ENCODE measurements at regions not wholly inside any gene's neighbourhood (a gene's known extent, or its start where the extent isn't known, plus 50 kb on each side); places are given as distances from the start of the nearest gene placed in this dataset.

DNA sequence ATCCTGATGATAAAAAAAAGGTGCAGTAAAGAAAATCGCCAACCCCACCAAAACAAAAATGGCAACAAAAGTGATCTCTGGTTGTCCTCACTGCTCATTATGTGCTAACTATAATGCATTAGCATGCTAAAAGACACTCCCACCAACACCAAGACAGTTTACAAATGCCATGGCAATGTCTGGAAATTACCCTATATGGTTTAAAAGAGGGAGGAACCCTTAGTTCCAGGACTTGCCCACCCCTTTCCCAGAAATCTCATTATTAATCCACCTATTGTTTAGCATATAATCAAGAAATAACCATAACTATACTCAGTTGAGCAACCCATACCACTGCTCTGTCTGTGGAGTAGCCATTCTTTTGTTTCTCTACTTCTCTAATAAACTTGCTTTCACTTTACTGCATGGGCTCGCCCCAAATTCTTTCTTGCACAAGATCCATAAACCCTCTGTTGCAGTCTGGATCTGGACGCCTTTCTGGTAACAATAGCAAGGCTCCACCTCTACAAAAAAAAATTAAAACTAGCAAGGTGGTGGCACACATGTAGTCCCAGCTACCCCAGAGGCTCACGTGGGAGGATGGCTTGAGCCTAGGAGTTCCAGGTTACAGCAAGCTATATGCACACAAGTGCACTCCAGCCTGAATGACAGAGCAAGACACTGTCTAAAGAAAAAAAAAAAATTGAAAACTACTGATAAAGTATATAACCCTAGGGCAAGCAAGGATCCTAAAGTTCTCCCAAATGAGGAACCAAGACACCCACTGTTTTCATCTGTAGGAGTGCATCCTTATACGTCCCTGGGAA is 278.8 kb upstream of the JARID2 start:
- no peak for DNase-seq

GRCh38 chr6:14968056-14968637 is 277.7 kb upstream of the JARID2 start:
- DNase-seq, result no peak

- no peak for DNase-seq
Observed at GRCh38 chr6:14969126-14969525, 276.7 kb upstream of the JARID2 start.

- DNase-seq, result no peak
Observed at GRCh38 chr6:14972379-14973067, 273.3 kb upstream of the JARID2 start.

GRCh38 chr6:14974372-14974771 is 271.5 kb upstream of the JARID2 start:
- DNase-seq, result no peak

DNA sequence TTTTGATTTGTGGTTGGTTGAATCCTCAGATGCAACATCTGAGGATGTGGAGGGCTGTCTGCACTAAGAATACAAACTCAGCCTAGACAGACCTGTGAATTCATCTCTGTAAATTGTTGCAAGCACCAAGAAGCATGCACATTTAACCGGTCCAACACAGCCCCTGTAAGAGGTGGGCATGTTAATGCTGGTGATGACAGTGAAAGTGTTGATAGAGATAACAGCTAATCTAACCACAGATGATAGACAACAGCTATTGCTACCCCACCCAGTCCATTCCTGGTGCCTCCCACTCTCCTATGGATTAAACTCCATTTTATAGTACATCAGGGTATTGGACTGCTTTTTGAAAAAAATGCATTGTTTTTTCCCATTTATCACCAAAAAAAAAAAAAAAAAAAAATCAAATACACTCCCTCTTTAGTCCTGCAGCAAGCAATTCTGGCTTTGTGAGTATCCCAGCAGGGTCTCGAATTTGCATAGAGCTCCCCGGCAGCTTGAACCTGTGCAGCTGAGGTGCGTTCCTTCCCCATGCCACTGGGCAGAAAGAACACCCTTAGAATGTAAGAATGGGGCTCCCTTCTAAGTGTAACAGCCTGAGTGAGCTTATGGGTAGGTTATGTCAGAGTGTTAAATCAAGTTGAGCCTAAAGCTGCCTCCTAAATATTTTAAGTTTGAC is 270.9 kb upstream of the JARID2 start:
- DNase-seq, result no peak

- DNase-seq, result no peak
Observed at GRCh38 chr6:14975471-14975817, 270.4 kb upstream of the JARID2 start.

DNA sequence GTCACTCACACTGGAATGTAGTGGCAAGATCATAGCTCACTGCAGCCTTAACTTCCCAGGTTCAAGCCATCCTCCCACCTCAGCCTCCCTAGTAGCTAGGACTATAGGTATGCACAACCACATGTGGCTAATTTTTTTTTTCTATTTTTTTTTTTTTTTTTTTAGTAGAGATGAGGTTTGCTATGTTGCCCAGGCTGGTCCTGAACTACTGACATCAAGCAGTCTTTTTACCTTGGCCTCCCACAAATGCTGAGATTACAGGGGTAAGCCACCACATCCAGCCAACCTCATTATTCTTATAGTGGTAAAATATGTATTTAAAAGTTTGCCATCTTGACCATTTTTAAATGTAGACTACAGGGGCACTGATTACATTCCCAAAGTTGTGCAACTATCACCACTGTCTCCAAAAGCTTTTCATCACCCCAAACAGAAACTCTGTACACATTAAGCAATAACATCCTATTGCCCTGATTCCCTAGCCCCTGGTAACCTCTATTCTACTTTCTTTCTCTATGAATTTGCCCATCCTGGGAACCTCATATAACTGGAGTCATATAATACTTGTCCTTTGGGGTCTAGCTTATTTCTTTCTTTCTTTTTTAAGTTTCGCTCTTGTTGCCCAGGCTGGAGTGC is 268.0 kb upstream of the JARID2 start:
- no peak for DNase-seq

- no peak for DNase-seq
Observed at GRCh38 chr6:14981960-14982359, 263.9 kb upstream of the JARID2 start.

GRCh38 chr6:14983599-14984518 is 262.0 kb upstream of the JARID2 start:
- no peak for DNase-seq

DNA sequence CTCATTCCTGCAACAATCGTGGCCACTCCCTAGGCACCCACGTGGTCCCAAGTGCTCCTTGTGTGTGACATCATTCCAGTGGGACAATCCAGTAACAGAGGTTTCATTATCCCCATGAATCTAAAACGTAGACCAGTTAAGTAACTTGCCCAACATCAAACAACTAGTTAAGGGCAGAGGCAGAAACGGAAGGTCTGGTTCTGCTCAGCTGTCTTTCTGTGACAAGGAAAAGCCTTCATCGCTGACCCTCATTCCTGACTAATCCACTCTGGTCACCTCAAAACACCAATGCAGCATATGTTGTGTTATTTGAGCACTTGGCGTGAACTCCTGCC is 261.4 kb upstream of the JARID2 start:
- no peak for DNase-seq

GRCh38 chr6:14985366-14985765 is 260.5 kb upstream of the JARID2 start:
- DNase-seq, result no peak

DNA sequence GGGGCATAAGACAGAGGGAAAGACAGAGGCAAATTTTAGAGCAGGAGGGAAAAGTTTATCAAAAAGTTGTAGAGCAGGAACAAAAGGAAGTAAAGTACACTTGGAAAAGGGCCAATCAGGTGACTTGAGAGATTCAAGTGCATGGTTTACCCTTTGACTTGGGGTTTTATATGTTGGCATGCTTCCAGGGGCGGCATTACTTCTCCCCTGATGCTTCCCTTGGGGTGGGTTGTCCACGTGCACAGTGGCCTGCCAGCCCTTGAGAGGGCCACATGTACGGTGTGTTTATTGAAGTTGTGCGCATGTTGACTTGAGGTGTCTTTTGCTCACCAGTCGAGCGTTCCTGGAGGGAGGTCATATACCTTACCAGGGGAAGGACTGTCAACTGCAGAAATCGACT is 259.5 kb upstream of the JARID2 start:
- no peak for DNase-seq

DNA sequence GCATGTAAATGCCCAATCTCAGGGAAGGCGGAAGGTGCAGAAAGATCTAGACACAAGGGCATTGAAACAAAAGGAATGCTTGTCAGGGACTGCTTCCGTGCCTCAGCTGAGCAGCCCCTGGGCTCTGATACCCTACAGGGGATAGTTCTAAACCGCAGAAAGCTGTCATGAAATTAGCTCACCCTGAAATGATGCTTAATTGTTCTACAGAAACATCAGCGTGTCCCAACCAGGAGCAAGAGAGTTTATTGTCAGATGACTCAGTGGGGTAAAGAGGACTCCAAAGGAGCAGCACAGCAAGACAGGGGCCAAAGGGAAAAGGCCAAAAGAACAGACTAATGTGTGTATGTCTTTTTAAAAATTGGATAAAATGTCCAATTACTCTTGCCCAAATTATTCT is 258.4 kb upstream of the JARID2 start:
- DNase-seq, result no peak

- no peak for DNase-seq
Observed at GRCh38 chr6:14992382-14992781, 253.5 kb upstream of the JARID2 start.

GRCh38 chr6:14995208-14995607 is 250.7 kb upstream of the JARID2 start:
- no peak for DNase-seq

DNA sequence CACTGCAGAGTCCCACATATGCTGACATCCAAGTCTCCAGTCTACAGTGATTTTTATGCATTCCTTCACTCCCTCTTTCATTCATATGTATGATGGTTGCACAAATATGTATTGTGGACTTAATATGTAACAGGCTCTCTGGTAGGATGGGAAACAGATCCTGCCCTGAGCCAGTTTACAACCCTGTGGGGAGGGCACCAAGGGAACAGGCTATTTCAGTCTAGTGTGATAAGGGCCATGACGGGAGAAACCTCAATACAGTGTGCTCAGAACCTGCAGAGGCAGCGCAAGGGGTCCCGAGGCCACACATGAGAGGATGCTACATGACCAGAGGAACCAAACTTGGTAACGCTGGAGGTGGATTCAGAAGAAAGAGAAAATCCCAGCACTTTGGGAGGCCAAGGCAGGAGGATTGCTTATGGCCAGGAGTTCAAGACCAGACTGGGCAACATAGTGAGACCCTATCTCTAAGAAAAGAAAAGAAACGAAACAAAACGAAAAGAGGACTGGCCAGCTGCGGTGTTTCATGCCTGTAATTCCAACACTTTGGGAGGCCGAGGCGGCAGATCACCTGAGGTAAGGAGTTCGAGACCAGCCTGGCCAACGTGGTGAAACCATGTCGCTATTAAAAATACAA is 249.8 kb upstream of the JARID2 start:
- DNase-seq, result no peak

GRCh38 chr6:14996892-14997291 is 249.0 kb upstream of the JARID2 start:
- no peak for DNase-seq

- DNase-seq, result no peak
Observed at GRCh38 chr6:14997507-14997906, 248.4 kb upstream of the JARID2 start.

DNA sequence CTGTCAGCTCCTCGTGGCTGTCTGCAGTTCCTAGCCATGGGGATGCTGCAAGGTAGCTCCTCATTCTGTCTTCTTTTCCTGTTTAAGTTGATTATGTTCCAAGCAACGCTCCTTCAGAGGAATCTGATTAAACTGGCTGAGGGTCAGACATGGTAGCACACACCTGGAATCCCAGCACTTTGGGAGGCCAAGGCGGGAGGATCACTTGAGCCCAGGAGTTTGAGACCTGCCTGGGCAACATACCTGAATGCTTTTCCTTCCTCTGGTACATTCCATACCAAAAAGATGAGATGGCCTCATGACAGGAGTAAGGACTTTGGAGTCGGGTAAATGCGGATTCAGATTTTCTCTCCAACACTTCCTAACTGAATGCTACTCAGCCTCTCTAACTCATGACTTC is 246.8 kb upstream of the JARID2 start:
- DNase-seq, result no peak

DNA sequence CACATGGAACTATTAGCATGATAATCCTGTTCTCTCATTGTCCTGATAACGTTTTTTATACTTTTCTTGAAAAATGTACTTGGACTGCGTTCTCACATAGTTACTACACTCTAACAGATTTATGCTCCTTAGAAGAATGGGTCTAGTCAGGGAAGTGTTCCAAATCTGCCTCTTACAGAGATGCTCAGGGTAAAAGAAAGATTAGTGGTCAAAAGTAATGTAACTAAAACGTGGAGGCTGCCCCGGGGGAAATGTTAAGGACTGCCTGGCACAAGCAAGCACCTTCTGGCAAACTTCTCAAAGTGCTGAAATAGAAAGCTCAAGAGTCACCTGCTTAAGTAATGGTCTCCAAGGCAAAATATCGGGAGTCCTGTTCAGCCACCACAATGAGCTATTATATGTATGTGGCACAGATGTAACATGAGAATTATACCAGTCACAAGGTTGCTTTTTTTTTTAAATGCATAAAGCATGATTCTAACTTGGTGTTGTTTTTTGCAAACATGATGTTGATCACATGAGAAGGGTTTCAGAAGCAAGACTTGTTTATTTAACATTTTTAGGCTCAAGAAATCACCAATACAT is 244.5 kb upstream of the JARID2 start:
- DNase-seq, result no peak
